GM18505 (cell line): ENCODE measurements at regions not wholly inside any gene's neighbourhood (a gene's known extent, or its start where the extent isn't known, plus 50 kb on each side); places are given as distances from the start of the nearest gene placed in this dataset.
"Not testable (repeated sequence)": the region's sequence is repeated elsewhere in the genome, so short reads cannot be mapped to it uniquely, and the experiment has no call there.

ENCODE experiments used
- ATAC-seq: cut with Tn5 transposase; IDR thresholded peaks from one replicate; pipeline ENCODE4 v1.9.1; 2021; ENCODE audit not compliant: unreplicated experiment
- POLR2A ChIP-seq: IDR thresholded peaks from 4 replicates; pipeline ENCODE4 v1.6.1; 2011; ENCODE audit warnings: borderline replicate concordance; ENCODE audit not compliant: insufficient read depth, insufficient read length; ENCODE audit errors: extremely low read depth

GRCh38 chr7:156019776-156020565 lies 207.7 kb upstream of the SHH start:
- no peak for ATAC-seq

GRCh38 chr7:156019308-156019707 lies 207.0 kb upstream of the SHH start:
- TF ChIP-seq POLR2A: no peak
- ATAC-seq: no peak

More at GRCh38 chr7:156019776-156020565, 207.7 kb upstream of the SHH start:
- TF ChIP-seq POLR2A: no peak

GRCh38 chr7:156017916-156018700 lies 205.8 kb upstream of the SHH start:
- ATAC-seq: no peak
- no peak for TF ChIP-seq POLR2A

GRCh38 chr7:156017431-156017830 lies 205.2 kb upstream of the SHH start:
- no peak for TF ChIP-seq POLR2A
- no peak for ATAC-seq

GRCh38 chr7:156015237-156016020 lies 203.2 kb upstream of the SHH start:
- ATAC-seq: no peak
- TF ChIP-seq POLR2A: no peak

GRCh38 chr7:156014808-156015207 lies 202.5 kb upstream of the SHH start:
- ATAC-seq: no peak
- no peak for TF ChIP-seq POLR2A

- ATAC-seq: peak; percentile 59
- TF ChIP-seq POLR2A: no peak
Observed at GRCh38 chr7:156014201-156014600, 201.9 kb upstream of the SHH start.

- no peak for ATAC-seq
Observed at GRCh38 chr7:156012412-156012811, 200.1 kb upstream of the SHH start.

GRCh38 chr7:156009569-156009968 lies 197.3 kb upstream of the SHH start:
- no peak for TF ChIP-seq POLR2A
- no peak for ATAC-seq

More at GRCh38 chr7:156012412-156012811, 200.1 kb upstream of the SHH start:
- TF ChIP-seq POLR2A: no peak

- not testable (repeated sequence) for ATAC-seq
Observed at GRCh38 chr7:156006876-156007275, 194.6 kb upstream of the SHH start.

- ATAC-seq: no peak
Observed at GRCh38 chr7:156006024-156006423, 193.8 kb upstream of the SHH start.

GRCh38 chr7:156005202-156005691 lies 193.0 kb upstream of the SHH start:
- TF ChIP-seq POLR2A: no peak
- ATAC-seq: no peak

More at GRCh38 chr7:156006024-156006423, 193.8 kb upstream of the SHH start:
- TF ChIP-seq POLR2A: no peak
